ENCODE measurements at regions not wholly inside any gene's neighbourhood (a gene's known extent, or its start where the extent isn't known, plus 50 kb on each side); places are given as distances from the start of the nearest gene placed in this dataset.

- TF ChIP-seq, protein P1, sequence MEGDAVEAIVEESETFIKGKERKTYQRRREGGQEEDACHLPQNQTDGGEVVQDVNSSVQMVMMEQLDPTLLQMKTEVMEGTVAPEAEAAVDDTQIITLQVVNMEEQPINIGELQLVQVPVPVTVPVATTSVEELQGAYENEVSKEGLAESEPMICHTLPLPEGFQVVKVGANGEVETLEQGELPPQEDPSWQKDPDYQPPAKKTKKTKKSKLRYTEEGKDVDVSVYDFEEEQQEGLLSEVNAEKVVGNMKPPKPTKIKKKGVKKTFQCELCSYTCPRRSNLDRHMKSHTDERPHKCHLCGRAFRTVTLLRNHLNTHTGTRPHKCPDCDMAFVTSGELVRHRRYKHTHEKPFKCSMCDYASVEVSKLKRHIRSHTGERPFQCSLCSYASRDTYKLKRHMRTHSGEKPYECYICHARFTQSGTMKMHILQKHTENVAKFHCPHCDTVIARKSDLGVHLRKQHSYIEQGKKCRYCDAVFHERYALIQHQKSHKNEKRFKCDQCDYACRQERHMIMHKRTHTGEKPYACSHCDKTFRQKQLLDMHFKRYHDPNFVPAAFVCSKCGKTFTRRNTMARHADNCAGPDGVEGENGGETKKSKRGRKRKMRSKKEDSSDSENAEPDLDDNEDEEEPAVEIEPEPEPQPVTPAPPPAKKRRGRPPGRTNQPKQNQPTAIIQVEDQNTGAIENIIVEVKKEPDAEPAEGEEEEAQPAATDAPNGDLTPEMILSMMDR (IDR thresholded peaks at IDR 0.05; ENCODE audit: low read depth, low read length, missing input control) = no peak
- TF ChIP-seq REST (IDR thresholded peaks at IDR 0.05) (no peak), ATF3 (IDR thresholded peaks at IDR 0.05) (no peak), JUND (IDR thresholded peaks at IDR 0.05) (no peak), MAX (IDR thresholded peaks at IDR 0.05) (no peak), FOXA1 (IDR thresholded peaks at IDR 0.05) (no peak), GABPA (IDR thresholded peaks at IDR 0.05 in 1 of 2, conservative IDR thresholded peaks at IDR 0.05 in 1 of 2) (no peak), RXRA (IDR thresholded peaks at IDR 0.05) (no peak), RAD21 (IDR thresholded peaks at IDR 0.05) (no peak), YY1 (IDR thresholded peaks at IDR 0.05) (no peak)
Measured at GRCh38 chr4:26005764-26006163, 91.7 kb downstream of the SMIM20 start.

Data from liver (tissue), 3 donors.